GM12878 (cell line): ENCODE measurements at regions not wholly inside any gene's neighbourhood (a gene's known extent, or its start where the extent isn't known, plus 50 kb on each side); places are given as distances from the start of the nearest gene placed in this dataset.

Experiments
- ATAC-seq: fragments of 200-7000 bp; cut with Tn5 transposase; 3 replicates; pipeline ENCODE4 v1.9.1; 2020; ENCODE audit warnings: mild to moderate bottlenecking, moderate library complexity
- BruUV-seq: library from RNA; stranded (reverse); fragments of 400-500 nt; replicated peaks from 2 replicates; lab custom pipeline; 2021; lab: Mats Ljungman, UMichigan
- CTCF ChIA-PET: fragments of 300-600 bp; sonication (Branson Sonifier 250); formaldehyde crosslinking; extraction: SDS; loops from one replicate; lab custom pipeline; 2021; ENCODE audit warnings: inconsistent platforms; lab: Yijun Ruan, JAX
- POLR2A ChIA-PET: fragments of 350-600 bp; formaldehyde crosslinking; extraction: SDS; loops from one replicate; lab custom pipeline; 2021; ENCODE audit warnings: inconsistent platforms; lab: Charles Lee
- RAD21 ChIA-PET: fragments of 300-600 bp; sonication (Branson Sonifier 250); formaldehyde crosslinking; loops from one replicate; lab custom pipeline; 2023; ENCODE audit warnings: antibody characterized with exemption; ENCODE audit not compliant: unreplicated experiment; lab: Charles Lee
- SMC1A ChIA-PET: fragments of 300-600 bp; sonication (Branson Sonifier 250); formaldehyde crosslinking; loops from one replicate; lab custom pipeline; 2023; ENCODE audit not compliant: unreplicated experiment, uncharacterized antibody; lab: Charles Lee
- DNase-seq: peaks from one replicate; pipeline ENCODE4 v3.0.0-alpha.2; 2011; ENCODE audit warnings: low read depth, low spot score
- FAIRE-seq: peaks from 3 replicates; lab custom pipeline; 2011; peaks lifted over from hg19 to GRCh38; lab: Jason Lieb, UNC
- H2AFZ ChIP-seq: 2 replicates; pipeline ENCODE4 v1.6.0; 2011; ENCODE audit warnings: low read depth, low read length, control low read depth; ENCODE audit not compliant: control insufficient read depth
- H3K27ac ChIP-seq: 2 replicates; pipeline ENCODE4 v1.5.1; 2011; ENCODE audit warnings: control low read depth; ENCODE audit not compliant: control insufficient read depth, insufficient read depth
- H3K27me3 ChIP-seq, 2 experiments: replicated peaks in 1 of 2; 2 replicates each; pipeline versions ENCODE4 v1.6.0 to v1.6.1; 2011; ENCODE audit warnings: low read length in 1 of 2; ENCODE audit not compliant: control insufficient read depth in 2 of 2, insufficient read depth in 2 of 2
- H3K36me3 ChIP-seq, 2 experiments: 2 replicates each; pipeline ENCODE4 v1.5.1; 2011; ENCODE audit warnings: low read length in 1 of 2; ENCODE audit not compliant: control insufficient read depth in 2 of 2, insufficient read depth in 2 of 2
- H3K4me1 ChIP-seq: 2 replicates; pipeline ENCODE4 v1.6.1; 2011; ENCODE audit warnings: mild to moderate bottlenecking, low read length, moderate library complexity, mixed read lengths; ENCODE audit not compliant: control insufficient read depth, insufficient read depth
- H3K4me2 ChIP-seq: 2 replicates; pipeline ENCODE4 v1.6.0; 2011; ENCODE audit warnings: control low read depth; ENCODE audit not compliant: control insufficient read depth, insufficient read depth
- H3K4me3 ChIP-seq: fragments of 200-600 bp; sonication (generic); 2 replicates; pipeline ENCODE4 v1.5.1; 2016
- H3K79me2 ChIP-seq: 2 replicates; pipeline ENCODE4 v1.6.0; 2011; ENCODE audit warnings: low read length; ENCODE audit not compliant: control insufficient read depth, insufficient read depth
- H3K9ac ChIP-seq: 2 replicates; pipeline ENCODE4 v1.8.0; 2011; ENCODE audit warnings: low read length, control low read depth, mixed read lengths; ENCODE audit not compliant: control insufficient read depth, insufficient read depth
- H3K9me3 ChIP-seq: replicated peaks from 3 replicates; pipeline ENCODE4 v1.5.1; 2011; ENCODE audit warnings: mild to moderate bottlenecking, low read length; ENCODE audit not compliant: control insufficient read depth, insufficient read depth
- H4K20me1 ChIP-seq: 2 replicates; pipeline ENCODE4 v1.6.0; 2011; ENCODE audit not compliant: control insufficient read depth, insufficient read depth
- IRF5 ChIP-seq: fragments of 450-650 bp; IDR thresholded peaks from 2 replicates; pipeline ENCODE4 v1.6.1; 2017; ENCODE audit warnings: borderline replicate concordance
- RAD51 ChIP-seq: fragments of 450-650 bp; IDR thresholded peaks from 2 replicates; pipeline ENCODE4 v1.6.1; 2016; ENCODE audit warnings: moderate library complexity, mild to moderate bottlenecking, inconsistent platforms
- REST ChIP-seq: IDR thresholded peaks from 2 replicates; pipeline ENCODE4 v1.6.1; 2012; ENCODE audit warnings: mild to moderate bottlenecking, low read depth, low read length
- SMARCA5 ChIP-seq: fragments of 450-650 bp; IDR thresholded peaks from 2 replicates; pipeline ENCODE4 v1.6.1; 2017; ENCODE audit warnings: mild to moderate bottlenecking
- SREBF1 ChIP-seq: IDR thresholded peaks from 2 replicates; pipeline ENCODE4 v1.6.1; 2012; ENCODE audit warnings: mild to moderate bottlenecking, low read length
- ZBTB40 ChIP-seq: fragments of 450-650 bp; IDR thresholded peaks from 2 replicates; pipeline ENCODE4 v1.6.1; 2016; ENCODE audit warnings: mild to moderate bottlenecking, moderate library complexity, borderline replicate concordance
- WGBS: methylation state at CpG from one replicate; pipeline ENCODE4 v1.1.6; 2016; ENCODE audit warnings: low lambda C conversion rate; ENCODE audit not compliant: insufficient replicate concordance, insufficient coverage; ENCODE audit errors: missing lambda C conversion rate; 5-methylcytosine and 5-hydroxymethylcytosine counted together
- in situ Hi-C: fragments of 300-500 bp; cut with MboI; formaldehyde crosslinking; loops from 9 replicates; pipeline ENCODE4 v1.14.3; 2018; ENCODE audit warnings: mixed read lengths
- intact Hi-C: fragments of 100-400 bp; cut with micrococcal nuclease; formaldehyde crosslinking; loops from one replicate; pipeline ENCODE4 v1.14.2; 2022; ENCODE audit not compliant: unreplicated experiment

GRCh38 chr9:87139099-87139730, 191.9 kb upstream of the GAS1 start (continued):
- no peak for TF ChIP-seq ZBTB40

- BruUV-seq, result no TSS peak
- in situ Hi-C loops, result no loop called here
- ATAC-seq, result no peak
- peaks cover 0 to 3% of the 10 kb centered on the region in 2 experiments; a peak in 1 of 4 replicates for H3K27me3 ChIP-seq
- ChIA-PET CTCF (no interaction called here), RAD21 (no interaction called here), SMC1A (no interaction called here), POLR2A (no interaction called here)
- WGBS, result 2% methylated on average over 4 of the region's 4 CpGs
- no peak for FAIRE-seq
- no peak overlapping the region for H3K27ac ChIP-seq
- H3K4me3 ChIP-seq, result no peak overlapping the region
- TF ChIP-seq REST (no peak), SREBF1 (no peak), SMARCA5 (no peak), RAD51 (no peak), IRF5 (no peak)
- H3K36me3 ChIP-seq, result no peaks in the 10 kb centered on the region
- no peak overlapping the region for H3K4me2 ChIP-seq
- H3K4me1 ChIP-seq, result no peaks in the 10 kb centered on the region
- no peaks in the 10 kb centered on the region for H4K20me1 ChIP-seq
- no peak overlapping the region for H3K9ac ChIP-seq
- no peak overlapping the region for H2AFZ ChIP-seq
- no peaks in the 10 kb centered on the region for H3K9me3 ChIP-seq
- H3K79me2 ChIP-seq, result no peaks in the 10 kb centered on the region
- intact Hi-C loops, result no loop called here
- no peak for DNase-seq
Observed at GRCh38 chr9:87140142-87140541, 192.8 kb upstream of the GAS1 start.
